Stimulated activated CD8-positive, alpha-beta memory T cell treated with anti-CD3 and anti-CD28 coated beads, Interleukin-2, amount 100 ng/mL, for 48 hours (primary cell): ENCODE measurements at regions not wholly inside any gene's neighbourhood (a gene's known extent, or its start where the extent isn't known, plus 50 kb on each side); places are given as distances from the start of the nearest gene placed in this dataset.
"Not testable (repeated sequence)": the region's sequence is repeated elsewhere in the genome, so short reads cannot be mapped to it uniquely, and the experiment has no call there.

Source experiments
- DNase-seq, 2 donors: peaks; one replicate each; pipeline ENCODE4 v3.0.0-alpha.2; 2020; ENCODE audit warnings: low read depth in 2 of 2

DNA sequence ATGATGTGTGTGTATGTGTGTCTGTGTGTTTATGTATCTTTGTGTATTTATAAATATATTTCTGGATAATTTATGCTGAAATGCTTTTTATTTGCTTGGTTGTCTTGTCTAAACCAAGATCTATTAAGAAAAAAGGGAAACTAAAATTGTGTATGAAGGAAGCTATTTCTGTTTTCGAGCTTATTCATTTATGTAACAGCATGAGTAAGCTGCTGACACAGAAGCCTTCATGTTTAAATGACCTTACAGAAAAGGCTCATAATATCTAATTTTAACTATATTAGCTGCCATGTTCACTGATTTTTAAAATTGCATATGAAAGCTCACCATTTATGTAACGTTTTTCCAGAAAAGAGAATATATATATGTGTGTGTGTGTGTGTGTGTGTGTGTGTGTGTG, 392.8 kb downstream of the PTH2R start:
- no peak for DNase-seq

DNA sequence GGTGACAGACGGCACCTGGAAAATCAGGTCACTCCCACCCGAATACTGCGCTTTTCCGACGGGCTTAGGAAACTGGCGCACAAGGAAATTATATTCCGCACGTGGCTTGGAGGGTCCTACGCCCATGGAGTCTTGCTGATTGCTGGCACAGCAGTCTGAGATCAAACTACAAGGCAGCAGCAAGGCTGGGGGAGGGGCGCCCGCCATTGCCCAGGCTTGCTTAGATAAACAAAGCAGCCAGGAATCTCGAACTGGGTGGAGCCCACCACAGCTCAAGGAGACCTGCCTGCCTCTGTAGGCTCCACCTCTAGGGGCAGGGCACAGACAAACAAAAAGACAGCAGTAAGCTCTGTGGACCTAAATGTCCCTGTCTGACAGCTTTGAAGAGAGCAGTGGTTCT, 394.3 kb downstream of the PTH2R start:
- DNase-seq, result not testable (repeated sequence)

DNA sequence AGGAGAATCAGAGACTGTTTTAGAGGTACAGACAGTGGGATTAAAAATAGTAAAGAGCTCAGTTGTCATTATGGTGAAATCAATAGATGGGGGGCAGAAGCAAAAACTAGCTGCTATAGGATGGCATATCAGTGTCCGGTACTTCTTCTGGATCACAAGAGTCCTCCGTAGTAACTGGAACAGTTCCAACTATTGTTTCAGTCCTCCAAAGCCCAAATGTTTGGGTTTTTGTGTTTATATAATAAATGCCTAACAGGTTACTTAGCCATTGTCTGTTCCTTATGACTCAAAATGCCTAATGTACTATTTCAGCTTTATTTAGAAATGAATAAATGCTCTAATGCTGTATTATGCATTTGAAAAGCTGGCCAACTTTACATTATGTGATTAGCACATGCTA, 401.2 kb downstream of the PTH2R start:
- DNase-seq, result no peak

DNA sequence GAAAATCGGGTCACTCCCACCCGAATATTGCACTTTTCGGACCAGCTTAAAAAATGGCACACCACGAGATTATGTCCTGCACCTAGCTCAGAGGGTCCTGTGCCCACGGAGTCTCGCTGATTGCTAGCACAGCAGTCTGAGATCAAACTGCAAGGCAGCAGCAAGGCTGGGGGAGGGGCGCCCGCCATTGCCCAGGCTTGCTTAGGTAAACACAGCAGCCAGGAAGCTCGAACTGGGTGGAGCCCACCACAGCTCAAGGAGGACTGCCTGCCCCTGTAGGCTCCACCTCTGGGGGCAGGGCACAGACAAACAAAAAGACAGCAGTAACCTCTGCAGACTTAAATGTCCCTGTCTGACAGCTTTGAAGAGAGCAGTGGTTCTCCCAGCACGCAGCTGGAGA, 405.3 kb downstream of the PTH2R start:
- not testable (repeated sequence) for DNase-seq

- no peak for DNase-seq
Measured at GRCh38 chr2:208819190-208819589, 412.6 kb downstream of the PTH2R start.

DNA sequence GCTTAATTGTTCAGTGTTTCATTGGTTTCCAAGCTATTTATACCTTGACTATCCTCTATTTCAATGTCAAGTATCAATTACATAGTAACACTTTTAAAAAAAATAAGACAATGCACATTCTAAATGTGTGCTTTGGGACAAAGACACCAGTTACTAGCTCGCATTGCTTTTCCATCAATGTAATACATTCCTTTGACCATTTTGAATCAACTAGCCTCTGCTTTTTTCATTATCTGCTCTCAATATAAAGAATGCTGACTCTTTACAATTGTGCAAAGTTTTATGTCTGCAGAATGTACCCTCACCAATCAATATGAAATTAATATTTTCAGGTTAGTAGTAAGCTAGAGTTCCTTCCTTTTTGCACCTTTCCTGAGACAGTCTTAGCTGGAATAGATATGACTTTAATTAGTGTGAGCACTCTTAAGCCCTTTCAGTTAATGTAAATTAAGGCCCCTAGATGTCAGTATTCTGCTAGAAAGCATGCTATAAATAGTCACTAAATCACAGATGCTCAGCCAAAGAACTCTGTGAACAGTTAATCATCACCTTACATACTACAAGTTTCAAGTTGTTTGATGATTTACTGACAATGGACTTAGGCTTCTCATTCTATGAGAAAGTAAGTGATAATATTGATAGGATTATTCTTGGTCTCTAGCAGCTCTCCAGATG, 413.6 kb downstream of the PTH2R start:
- DNase-seq, result no peak

- DNase-seq, result no peak
Measured at GRCh38 chr2:208827109-208827508, 420.5 kb downstream of the PTH2R start.

DNA sequence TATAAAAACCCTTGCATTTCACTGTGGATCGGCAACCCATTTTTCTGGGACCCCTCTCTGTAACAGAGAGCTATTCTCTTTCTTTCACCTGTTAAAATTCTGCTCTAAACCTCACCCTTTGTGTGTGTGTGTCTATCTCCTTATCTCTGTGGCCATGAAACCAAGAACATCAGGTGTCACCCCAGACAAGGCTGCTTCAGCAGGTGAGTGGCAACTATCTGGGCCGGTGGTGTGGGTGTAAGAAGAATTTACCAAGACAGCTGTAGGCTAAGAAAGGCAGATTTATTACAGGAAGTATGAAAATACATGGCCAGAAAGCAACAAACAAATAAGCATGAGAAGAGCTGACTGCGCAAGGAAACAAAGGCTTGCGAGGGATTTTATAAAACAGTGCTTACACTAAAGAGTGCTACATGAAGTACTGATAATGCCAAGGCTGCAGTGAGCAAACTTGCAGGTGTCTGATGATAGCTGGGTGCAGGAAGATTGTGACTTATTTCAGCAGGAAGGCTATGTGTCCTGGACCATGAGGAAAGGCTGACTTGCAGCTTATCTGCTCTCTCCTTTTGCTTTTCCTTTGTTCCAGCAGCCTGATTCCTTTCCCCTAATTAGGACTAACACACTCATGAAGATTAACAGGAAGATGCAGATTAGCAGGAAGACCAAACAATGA, 421.1 kb downstream of the PTH2R start:
- no peak for DNase-seq

DNA sequence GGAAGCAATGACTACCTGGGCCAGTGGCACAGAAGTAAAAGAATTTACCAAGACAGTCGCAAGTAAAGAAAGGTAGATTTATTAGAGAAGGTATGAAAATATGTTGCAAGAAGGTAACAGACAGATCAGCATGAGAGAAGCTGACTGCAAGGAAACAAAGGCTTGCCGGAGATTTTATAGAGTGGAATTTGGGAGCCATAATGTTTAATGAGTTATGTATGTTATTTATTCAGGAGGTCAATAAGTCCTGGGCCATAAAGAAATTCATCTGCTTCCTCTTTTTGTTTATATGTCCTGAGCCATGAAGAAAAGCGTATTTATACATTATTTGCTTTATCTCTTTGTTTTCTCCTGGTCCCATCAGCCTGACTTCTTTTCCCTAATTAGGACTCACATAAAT, 423.6 kb downstream of the PTH2R start:
- DNase-seq, result no peak

GRCh38 chr2:208847651-208848050, 441.1 kb downstream of the PTH2R start:
- no peak for DNase-seq

GRCh38 chr2:208854717-208855116, 448.1 kb downstream of the PTH2R start:
- no peak for DNase-seq

- DNase-seq, result no peak
Measured at GRCh38 chr2:208867374-208867773, 460.8 kb downstream of the PTH2R start.

DNA sequence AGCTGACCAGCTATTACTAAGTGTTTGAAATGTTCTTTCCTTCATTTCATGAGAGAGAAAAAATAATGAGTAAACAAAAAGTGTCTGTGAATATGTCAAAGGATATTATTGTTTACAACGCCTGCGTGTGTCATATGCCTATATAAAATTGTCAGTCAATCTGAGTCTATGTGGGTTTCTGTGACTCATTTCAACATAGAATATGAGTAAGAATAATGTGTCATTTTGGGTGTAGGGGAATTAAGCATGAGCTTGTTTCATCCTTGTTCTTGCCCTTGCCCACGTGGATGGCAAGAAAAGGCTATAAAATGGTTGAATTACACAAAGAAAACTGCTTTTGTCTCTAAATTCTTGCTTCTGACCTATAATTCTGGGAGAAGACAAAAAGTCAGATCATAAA, 466.0 kb downstream of the PTH2R start:
- no peak for DNase-seq

GRCh38 chr2:208879666-208880065, 473.1 kb downstream of the PTH2R start:
- DNase-seq, result no peak

- no peak for DNase-seq
Measured at GRCh38 chr2:208880171-208880570, 473.6 kb downstream of the PTH2R start.

DNA sequence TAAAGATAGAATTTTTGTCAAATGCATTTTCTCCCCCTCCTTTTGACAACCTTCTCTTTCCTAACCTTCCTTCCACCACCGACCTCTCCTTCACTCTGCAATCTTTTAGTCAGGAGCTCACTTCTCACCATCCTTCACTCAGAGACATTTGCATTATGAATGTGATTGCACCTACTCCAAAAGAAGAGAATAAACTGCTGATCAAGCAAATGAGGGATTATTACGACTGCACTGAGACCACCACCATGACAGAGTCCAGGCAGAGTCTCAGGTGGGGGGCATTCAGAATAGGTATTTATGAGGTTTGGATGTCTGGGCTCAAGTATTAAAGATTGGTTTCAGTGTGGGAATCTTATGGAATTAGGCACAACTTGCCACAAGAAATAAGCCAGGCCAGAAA, 483.9 kb downstream of the PTH2R start:
- no peak for DNase-seq

- no peak for DNase-seq
Measured at GRCh38 chr2:208892203-208892602, 485.6 kb downstream of the PTH2R start.

DNA sequence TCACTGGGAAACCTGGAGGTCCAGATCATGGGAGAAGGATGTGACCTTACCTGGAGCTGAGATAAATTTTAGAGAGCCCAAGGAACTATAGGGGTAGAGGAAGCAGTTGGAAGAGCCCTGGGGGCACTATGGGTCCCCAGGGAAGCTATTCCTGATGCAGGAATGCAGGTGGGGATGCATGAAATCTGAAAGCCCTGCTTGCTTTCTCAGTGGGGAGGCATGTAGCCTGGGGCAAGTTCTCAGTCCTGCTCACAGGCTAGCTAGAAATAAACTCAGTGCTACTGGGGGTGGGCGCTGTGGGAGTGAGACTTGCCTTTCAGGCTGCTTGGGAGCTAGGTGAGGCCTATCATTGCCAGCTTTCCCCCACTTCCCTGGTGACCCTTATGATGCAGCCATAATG, 499.7 kb downstream of the PTH2R start:
- DNase-seq, result no peak

- DNase-seq, result no peak
Measured at GRCh38 chr2:208915401-208915800, 508.4 kb upstream of the MAP2 start.

- DNase-seq, result no peak
Measured at GRCh38 chr2:208916881-208917280, 507.0 kb upstream of the MAP2 start.

DNA sequence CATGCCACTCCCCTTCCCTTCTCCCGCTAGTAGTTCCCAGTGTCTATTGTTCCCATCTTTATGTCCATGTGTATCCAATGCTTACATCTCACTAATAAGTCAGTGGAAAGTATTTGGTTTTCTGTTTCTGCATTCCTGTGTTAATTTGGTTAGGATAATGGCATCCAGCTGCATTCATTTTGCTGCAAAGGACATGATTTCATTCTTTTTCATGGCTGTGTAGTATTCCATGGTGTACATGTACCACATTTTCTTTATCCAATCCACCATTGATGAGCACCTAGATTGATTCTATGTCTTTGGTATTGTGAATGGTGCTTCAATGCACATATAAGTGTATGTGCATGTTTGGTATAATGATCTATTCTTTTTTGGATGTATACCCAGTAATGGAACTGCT, 502.5 kb upstream of the MAP2 start:
- DNase-seq, result not testable (repeated sequence)

DNA sequence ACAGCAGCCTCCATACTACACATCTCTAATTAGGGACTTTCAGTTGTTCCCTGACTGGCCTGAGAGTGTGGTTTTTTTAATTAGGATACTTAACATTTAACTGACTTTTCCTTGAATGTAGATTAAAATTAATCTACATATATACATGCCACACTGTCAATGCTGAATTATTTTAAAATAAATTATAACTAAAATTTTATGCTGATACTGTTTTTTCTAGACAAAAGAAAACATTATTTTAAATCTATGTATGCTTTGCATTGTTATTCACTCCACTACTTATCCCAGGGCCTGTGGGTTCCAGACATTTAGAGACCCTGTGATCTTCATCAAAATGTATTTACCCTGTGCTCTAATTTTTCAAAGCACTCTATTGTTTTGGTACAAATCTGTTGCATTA, 496.0 kb upstream of the MAP2 start:
- DNase-seq, result no peak

GRCh38 chr2:208929139-208929864, 494.5 kb upstream of the MAP2 start:
- DNase-seq, result no peak
